ENCODE measurements at regions not wholly inside any gene's neighbourhood (a gene's known extent, or its start where the extent isn't known, plus 50 kb on each side); places are given as distances from the start of the nearest gene placed in this dataset.

GRCh38 chr1:201767339-201767738 lies 61.6 kb upstream of the IPO9 start:
- no peak for ATAC-seq
- peaks cover 0 to 4% of the 10 kb centered on the region in 2 donors for H3K36me3 Mint-ChIP-seq
- H3K9me3 Mint-ChIP-seq: peaks cover 0 to 7% of the 10 kb centered on the region in 2 donors
- H3K27ac Mint-ChIP-seq: no peak overlapping the region
- DNase-seq (ENCODE audit: low spot score in 2 of 2): no peak

- no peak for DNase-seq (ENCODE audit: low spot score in 2 of 2)
- peaks cover 0 to 7% of the 10 kb centered on the region in 2 donors for H3K9me3 Mint-ChIP-seq
These were observed 59.9 kb upstream of the IPO9 start for GRCh38 chr1:201769072-201769471.

GRCh38 chr1:201769966-201770365 lies 59.0 kb upstream of the IPO9 start:
- no peak overlapping the region for H3K27ac Mint-ChIP-seq
- peaks cover 0 to 4% of the 10 kb centered on the region in 2 donors for H3K36me3 Mint-ChIP-seq
- ATAC-seq (no peak), DNase-seq (ENCODE audit: low spot score in 2 of 2) (no peak)
- peaks cover 0 to 7% of the 10 kb centered on the region in 2 donors for H3K9me3 Mint-ChIP-seq

More at GRCh38 chr1:201769072-201769471, 59.9 kb upstream of the IPO9 start:
- no peak overlapping the region for H3K27ac Mint-ChIP-seq
- H3K36me3 Mint-ChIP-seq: peaks cover 0 to 4% of the 10 kb centered on the region in 2 donors
- no peak for ATAC-seq

- no peak overlapping the region for H3K27ac Mint-ChIP-seq
- ATAC-seq: no peak
- H3K9me3 Mint-ChIP-seq: peaks cover 0 to 7% of the 10 kb centered on the region in 2 donors
- DNase-seq (ENCODE audit: low spot score in 2 of 2): no peak
- H3K36me3 Mint-ChIP-seq: peaks cover 0 to 4% of the 10 kb centered on the region in 2 donors
These were observed 57.5 kb upstream of the IPO9 start for GRCh38 chr1:201771466-201771865.

- Mint-ChIP-seq H3K9me3 (peaks cover 0 to 7% of the 10 kb centered on the region in 2 donors), H3K36me3 (peaks cover 0 to 4% of the 10 kb centered on the region in 2 donors), H3K27ac (no peak overlapping the region)
- ATAC-seq (no peak), DNase-seq (ENCODE audit: low spot score in 2 of 2) (no peak)
These were observed 56.8 kb upstream of the IPO9 start for GRCh38 chr1:201772178-201772577.

GRCh38 chr1:201773764-201774163 lies 55.2 kb upstream of the IPO9 start:
- no peak for ATAC-seq

GRCh38 chr1:201774224-201774982 lies 54.6 kb upstream of the IPO9 start:
- Mint-ChIP-seq H3K27ac (no peak overlapping the region), H3K36me3 (peaks cover 0 to 4% of the 10 kb centered on the region in 2 donors), H3K9me3 (peaks cover 0 to 7% of the 10 kb centered on the region in 2 donors)
- no peak for DNase-seq (ENCODE audit: low spot score in 2 of 2)
- ATAC-seq: no peak

More at GRCh38 chr1:201773764-201774163, 55.2 kb upstream of the IPO9 start:
- DNase-seq (ENCODE audit: low spot score in 2 of 2): no peak
- Mint-ChIP-seq H3K36me3 (peaks cover 0 to 4% of the 10 kb centered on the region in 2 donors), H3K27ac (no peak overlapping the region), H3K9me3 (peaks cover 0 to 7% of the 10 kb centered on the region in 2 donors)

GRCh38 chr1:201774983-201775344 lies 54.0 kb upstream of the IPO9 start:
- Mint-ChIP-seq H3K36me3 (peaks cover 0 to 2% of the 10 kb centered on the region in 2 donors), H3K27ac (no peak overlapping the region), H3K9me3 (peaks cover 0 to 7% of the 10 kb centered on the region in 2 donors)
- ATAC-seq (no peak), DNase-seq (ENCODE audit: low spot score in 2 of 2) (no peak)

- Mint-ChIP-seq H3K9me3 (peaks cover 0 to 2% of the 10 kb centered on the region in 2 donors), H3K27ac (no peak overlapping the region), H3K36me3 (no peaks in the 10 kb centered on the region)
- ATAC-seq (no peak), DNase-seq (ENCODE audit: low spot score in 2 of 2) (no peak)
These were observed 53.6 kb upstream of the IPO9 start for GRCh38 chr1:201775380-201775779.

GRCh38 chr1:201778279-201779065 lies 50.5 kb upstream of the IPO9 start:
- no peaks in the 10 kb centered on the region for H3K36me3 Mint-ChIP-seq
- DNase-seq (ENCODE audit: low spot score in 2 of 2) (no peak), ATAC-seq (no peak)
- H3K27ac Mint-ChIP-seq: no peak overlapping the region
- no peaks in the 10 kb centered on the region for H3K9me3 Mint-ChIP-seq

Data from activated naive CD4-positive, alpha-beta T cell treated with anti-CD3 and anti-CD28 coated beads, Interleukin-2, amount 50 U/mL, for 72 hours (primary cell).